Endothelial cell of umbilical vein (primary cell): ENCODE measurements at regions not wholly inside any gene's neighbourhood (a gene's known extent, or its start where the extent isn't known, plus 50 kb on each side); places are given as distances from the start of the nearest gene placed in this dataset.

ENCODE experiments used
- BruUV-seq: library from RNA; stranded (reverse); fragments of 400-500 nt; replicated peaks from 2 replicates; lab custom pipeline; 2021; lab: Mats Ljungman, UMichigan
- CTCF ChIA-PET: fragments of 300-600, 350-600 bp; sonication (Branson Sonifier 250); formaldehyde crosslinking; loops from one replicate; lab custom pipeline; 2021; ENCODE audit warnings: antibody characterized with exemption, inconsistent platforms; lab: Charles Lee
- POLR2A ChIA-PET: fragments of 300-600, 350-600 bp; sonication (Branson Sonifier 250); formaldehyde crosslinking; loops from one replicate; lab custom pipeline; 2021; ENCODE audit warnings: antibody characterized with exemption, inconsistent platforms; lab: Charles Lee
- DNase-seq: peaks from one replicate; pipeline ENCODE4 v3.0.0-alpha.2; 2011; ENCODE audit warnings: low read depth, low spot score
- FAIRE-seq: peaks from 2 replicates; lab custom pipeline; 2011; peaks lifted over from hg19 to GRCh38; lab: Jason Lieb, UNC
- H2AFZ ChIP-seq: 2 replicates; pipeline ENCODE4 v1.6.0; 2012; ENCODE audit warnings: low read depth, low read length, control low read depth, inconsistent platforms
- H3K27ac ChIP-seq: 2 replicates; pipeline ENCODE4 v1.5.1; 2011; ENCODE audit warnings: low read depth, mild to moderate bottlenecking, control low read depth, low read length, moderate library complexity; ENCODE audit not compliant: insufficient read depth
- H3K27me3 ChIP-seq, 2 experiments: 2 replicates each; pipeline versions ENCODE4 v1.6.0 to v1.6.1; 2011; ENCODE audit warnings: low read length in 2 of 2, mixed read lengths in 1 of 2; ENCODE audit not compliant: control insufficient read depth in 2 of 2, insufficient read depth in 2 of 2
- H3K36me3 ChIP-seq, 2 experiments: 2 replicates in 1 of 2; 3 replicates in 1 of 2; pipeline ENCODE4 v1.5.1; 2011; ENCODE audit warnings: low read length in 2 of 2, mild to moderate bottlenecking in 1 of 2, moderate library complexity in 1 of 2; ENCODE audit not compliant: control insufficient read depth in 2 of 2, insufficient read depth in 2 of 2; ENCODE audit errors: extremely low read depth in 1 of 2
- H3K4me1 ChIP-seq: 3 replicates; pipeline ENCODE4 v1.5.1; 2011; ENCODE audit warnings: mild to moderate bottlenecking, low read length; ENCODE audit not compliant: control insufficient read depth, insufficient read depth; ENCODE audit errors: extremely low read depth
- H3K4me2 ChIP-seq: 2 replicates; pipeline ENCODE4 v1.6.1; 2011; ENCODE audit warnings: low read length, control low read depth, mixed read lengths; ENCODE audit not compliant: insufficient read depth
- H3K4me3 ChIP-seq, 3 experiments: fragments of 200-600 bp in 1 of 3; sonication (generic), shearing (Covaris generic) in 1 of 3; replicated peaks in 1 of 3; 2 replicates each; pipeline ENCODE4 v1.5.1; 2011 to 2016; ENCODE audit warnings: control low read depth in 3 of 3, low read length in 3 of 3, mild to moderate bottlenecking in 2 of 3, inconsistent platforms in 1 of 3, low read depth in 1 of 3, moderate library complexity in 1 of 3; ENCODE audit not compliant: insufficient read depth in 1 of 3
- H3K79me2 ChIP-seq: 2 replicates; pipeline ENCODE4 v1.6.0; 2012; ENCODE audit warnings: low read length, inconsistent platforms; ENCODE audit not compliant: control insufficient read depth, insufficient read depth
- H3K9ac ChIP-seq: replicated peaks from 2 replicates; pipeline ENCODE3; 2011; ENCODE audit warnings: low read length, control low read depth; ENCODE audit not compliant: insufficient read depth; ENCODE audit errors: extremely low read depth
- H3K9me1 ChIP-seq: replicated peaks from 3 replicates; pipeline ENCODE4 v1.6.0; 2011; ENCODE audit warnings: mild to moderate bottlenecking, low read length; ENCODE audit not compliant: control insufficient read depth, insufficient read depth; ENCODE audit errors: extremely low read depth
- H3K9me3 ChIP-seq: replicated peaks from 2 replicates; pipeline ENCODE4 v1.5.1; 2012; ENCODE audit warnings: low read length, inconsistent platforms; ENCODE audit not compliant: control insufficient read depth, insufficient read depth
- H4K20me1 ChIP-seq: replicated peaks from 2 replicates; pipeline ENCODE3; 2011; ENCODE audit warnings: mild to moderate bottlenecking, low read length; ENCODE audit not compliant: control insufficient read depth, insufficient read depth; ENCODE audit errors: extremely low read depth
- CTCF ChIP-seq, 2 donors: IDR thresholded peaks; 1 replicate in 1 of 2; 2 replicates in 1 of 2; pipeline ENCODE4 v1.5.1; 2011; ENCODE audit warnings: low read length in 2 of 2, mild to moderate bottlenecking in 2 of 2, moderate library complexity in 2 of 2, control low read depth in 1 of 2, inconsistent platforms in 1 of 2, low read depth in 1 of 2; ENCODE audit not compliant: insufficient read depth in 1 of 2; ENCODE audit errors: extremely low read depth in 1 of 2
- EZH2 ChIP-seq: IDR thresholded peaks from 2 replicates; pipeline ENCODE4 v1.6.1; 2012; ENCODE audit warnings: borderline replicate concordance, low read depth, mild to moderate bottlenecking, moderate library complexity, low read length, inconsistent platforms; ENCODE audit not compliant: severe bottlenecking
- FOS ChIP-seq: IDR thresholded peaks from 2 replicates; pipeline ENCODE4 v1.6.1; 2011; ENCODE audit warnings: mild to moderate bottlenecking, low read length, moderate library complexity, borderline replicate concordance; ENCODE audit not compliant: insufficient read depth
- GATA2 ChIP-seq: IDR thresholded peaks from 2 replicates; pipeline ENCODE4 v1.7.0; 2011; ENCODE audit warnings: low read depth, mild to moderate bottlenecking, moderate library complexity, mixed read lengths, low read length; ENCODE audit not compliant: insufficient read length, insufficient read depth
- JUN ChIP-seq: IDR thresholded peaks from 2 replicates; pipeline ENCODE4 v1.6.1; 2011; ENCODE audit warnings: borderline replicate concordance, low read depth; ENCODE audit not compliant: insufficient read length, insufficient read depth
- MYC ChIP-seq: IDR thresholded peaks from one replicate; pipeline ENCODE4 v1.6.1; 2011; ENCODE audit warnings: mild to moderate bottlenecking, low read depth, low read length
- POLR2A ChIP-seq: IDR thresholded peaks from 2 replicates; pipeline ENCODE4 v1.6.1; 2012; ENCODE audit warnings: low read depth, mild to moderate bottlenecking, control low read depth, low read length
- POLR2AphosphoS5 ChIP-seq: IDR thresholded peaks from 2 replicates; pipeline ENCODE4 v1.6.1; 2012; ENCODE audit warnings: low read depth, mild to moderate bottlenecking, control low read depth, low read length, moderate library complexity; ENCODE audit not compliant: insufficient read depth
- dilution Hi-C: fragments of 300-500 bp; cut with MboI; formaldehyde crosslinking; loops from one replicate; pipeline ENCODE4 v1.15.0; 2019; ENCODE audit warnings: low sequenced_read_pairs; ENCODE audit not compliant: extremely low pct_ligation_motif_present
- intact Hi-C: fragments of 100-400 bp; cut with micrococcal nuclease; formaldehyde crosslinking; loops from one replicate; pipeline ENCODE4 v1.10.0; 2022
- TF ChIP-seq, protein P1 (sequence below): IDR thresholded peaks from 2 replicates; pipeline ENCODE4 v1.6.1; 2011; ENCODE audit not compliant: insufficient read depth, insufficient read length

DNA sequence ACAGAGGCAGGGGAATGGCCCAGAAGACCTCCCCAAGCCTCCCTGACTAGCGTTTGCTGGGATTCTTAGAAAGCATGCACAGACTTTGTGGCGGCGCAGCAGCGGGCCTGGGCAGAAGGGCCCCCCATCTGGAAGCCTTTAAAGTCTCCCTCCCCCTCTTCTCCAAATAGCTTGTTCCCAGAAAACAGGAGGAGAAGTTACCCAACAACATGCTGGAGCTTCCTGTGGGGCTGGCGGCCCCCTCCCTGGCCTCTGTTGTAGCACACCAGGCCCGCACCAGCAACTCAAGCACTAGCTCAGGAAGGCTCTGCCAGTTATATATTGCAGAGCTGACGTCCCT, 334.8 kb downstream of the DYSF start:
- no peak overlapping the region for H3K4me3 ChIP-seq
- ChIA-PET CTCF (interaction anchor here (1.2 to 2.7 kb wide), 2 partner anchors 10 to 178 kb away, joined by 3 to 20 read pairs; no protein-coding TSS in a partner anchor), POLR2A (no interaction called here)

More for the DNA sequence above, 334.8 kb downstream of the DYSF start:
- DNase-seq (no peak), FAIRE-seq (no peak)
- Histone ChIP-seq H3K9me1 (no peaks in the 10 kb centered on the region), H3K27me3 (peaks cover 2 to 3% of the 10 kb centered on the region in 2 experiments), H3K9ac (no peak overlapping the region), H3K27ac (no peak overlapping the region), H3K36me3 (no peaks in the 10 kb centered on the region), H4K20me1 (no peaks in the 10 kb centered on the region), H3K4me2 (no peak overlapping the region), H2AFZ (no peak overlapping the region), H3K79me2 (no peaks in the 10 kb centered on the region), H3K4me1 (no peaks in the 10 kb centered on the region), H3K9me3 (no peaks in the 10 kb centered on the region)
- TF ChIP-seq EZH2: no peak
- no peak for TF ChIP-seq POLR2AphosphoS5
- no peak for TF ChIP-seq GATA2
- no peak for TF ChIP-seq POLR2A
- TF ChIP-seq, protein P1, sequence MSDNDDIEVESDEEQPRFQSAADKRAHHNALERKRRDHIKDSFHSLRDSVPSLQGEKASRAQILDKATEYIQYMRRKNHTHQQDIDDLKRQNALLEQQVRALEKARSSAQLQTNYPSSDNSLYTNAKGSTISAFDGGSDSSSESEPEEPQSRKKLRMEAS: no peak
- no peak for TF ChIP-seq CTCF (IDR thresholded peaks at IDR 0.05; ENCODE audit: extremely low read depth in 1 of 2, insufficient read depth in 1 of 2, low read depth in 1 of 2, low read length in 2 of 2)
- no peak for TF ChIP-seq MYC
- no peak for TF ChIP-seq FOS
- TF ChIP-seq JUN: no peak
- intact Hi-C loops (no loop called here), dilution Hi-C loops (no loop called here)
- no TSS peak for BruUV-seq
